Umbilical cord (tissue), 1 donor: ENCODE measurements at regions not wholly inside any gene's neighbourhood (a gene's known extent, or its start where the extent isn't known, plus 50 kb on each side); places are given as distances from the start of the nearest gene placed in this dataset.
A peak's percentile ranks its signal among the peaks of the same experiment; 100 is the strongest.
"Not testable (repeated sequence)": the region's sequence is repeated elsewhere in the genome, so short reads cannot be mapped to it uniquely, and the experiment has no call there.

Source experiments
- DNase-seq: peaks from one replicate; pipeline ENCODE4 v3.0.0-alpha.2; 2015; ENCODE audit warnings: low spot score

GRCh38 chrX:3509934-3510333, 163.5 kb upstream of the MXRA5 start:
- no peak for DNase-seq

DNA sequence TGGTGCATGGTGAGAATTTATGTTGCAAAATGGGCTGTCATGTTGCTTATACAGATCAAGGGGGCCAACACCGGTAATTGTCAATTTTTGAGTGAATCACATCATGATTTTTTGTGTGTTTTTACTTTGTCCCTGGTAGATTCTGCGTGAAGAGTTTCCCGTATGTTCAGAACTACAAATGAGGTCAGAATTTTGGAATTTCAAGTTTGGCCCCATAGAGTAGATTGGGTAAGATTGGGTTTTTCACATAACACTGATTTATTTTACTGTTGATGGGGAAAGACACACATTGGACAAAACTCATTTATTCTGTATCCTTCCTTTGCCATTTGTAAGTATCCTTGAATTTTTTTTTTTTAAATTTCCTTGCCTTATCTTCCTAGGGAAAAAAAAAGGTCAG, 158.5 kb upstream of the MXRA5 start:
- no peak for DNase-seq

DNA sequence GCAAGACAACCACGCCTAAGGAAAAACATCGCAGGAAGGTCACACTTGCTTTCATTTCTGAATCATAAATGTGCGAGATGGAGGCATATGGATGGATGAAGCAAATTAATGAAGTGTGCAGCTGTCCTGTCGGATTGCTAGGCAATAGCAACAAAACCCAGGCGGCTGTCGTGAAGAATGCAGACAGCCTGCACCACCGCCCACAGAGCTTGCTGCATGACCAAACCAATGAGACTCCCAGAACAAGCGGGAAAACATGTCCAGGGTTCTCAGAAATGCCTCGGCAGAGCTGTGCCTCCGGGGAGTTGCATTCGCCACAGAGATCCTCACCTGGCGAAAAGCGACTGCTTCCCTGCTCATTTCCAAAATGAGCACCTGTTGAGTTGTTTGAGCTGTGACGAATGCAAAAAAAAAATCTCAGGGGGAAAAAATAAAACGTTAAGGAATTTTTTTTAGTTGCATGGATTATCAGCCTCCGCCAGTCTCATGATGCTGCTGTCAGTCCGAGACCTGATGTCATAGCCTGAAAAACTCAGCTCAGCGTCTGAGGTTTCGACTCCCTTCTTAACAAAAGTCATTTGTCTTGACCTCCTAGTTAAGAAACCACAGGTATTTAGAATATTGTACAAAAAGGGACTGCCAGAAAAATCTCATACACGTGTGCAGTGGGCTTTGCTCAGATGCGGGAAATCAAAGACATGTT, 155.5 kb upstream of the MXRA5 start:
- DNase-seq = peak; percentile 11

- not testable (repeated sequence) for DNase-seq
Measured at GRCh38 chrX:3495836-3496769, 149.7 kb upstream of the MXRA5 start.

GRCh38 chrX:3493605-3494004, 147.2 kb upstream of the MXRA5 start:
- no peak for DNase-seq

DNA sequence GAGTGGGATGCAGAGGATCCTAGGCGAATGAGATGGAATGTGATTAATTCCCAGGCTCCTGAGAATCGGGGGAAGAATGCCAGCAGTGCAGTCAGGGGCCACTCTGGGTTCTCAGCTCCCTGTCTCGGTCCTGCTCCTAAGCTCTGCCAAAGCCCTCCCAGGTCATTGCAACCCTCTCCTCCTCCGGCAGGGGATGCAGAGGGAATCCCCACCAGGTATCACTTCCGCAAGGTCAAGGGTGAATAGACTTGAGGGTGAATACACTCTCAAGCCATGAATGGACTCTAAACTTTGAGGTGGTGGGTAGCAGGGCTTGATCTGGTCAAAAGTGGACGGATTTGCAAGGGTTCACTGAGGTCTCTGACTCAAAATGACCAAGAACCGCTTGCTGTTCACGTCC, 139.3 kb upstream of the MXRA5 start:
- no peak for DNase-seq

DNA sequence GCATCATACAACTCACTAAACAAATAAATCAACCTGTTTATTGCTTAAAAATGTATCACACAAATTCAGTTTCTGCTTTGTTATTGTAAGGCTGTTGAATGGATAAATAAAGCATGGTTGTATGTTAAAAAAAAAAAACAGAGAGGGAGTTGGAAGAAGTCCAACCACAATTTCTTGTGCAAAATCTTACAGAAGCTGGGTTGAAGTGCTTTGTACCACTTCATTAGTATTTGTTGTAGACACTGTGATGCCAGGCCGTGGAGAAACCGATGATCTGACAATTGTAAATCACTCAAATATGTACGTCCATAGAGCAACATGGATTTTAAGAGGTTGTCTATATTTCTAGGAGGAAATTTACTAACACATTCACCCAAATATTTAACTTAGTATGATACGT, 132.6 kb upstream of the MXRA5 start:
- no peak for DNase-seq

GRCh38 chrX:3476973-3477372, 130.5 kb upstream of the MXRA5 start:
- no peak for DNase-seq

GRCh38 chrX:3470211-3470679, 123.8 kb upstream of the MXRA5 start:
- DNase-seq = not testable (repeated sequence)

- no peak for DNase-seq
Measured at GRCh38 chrX:3468031-3468430, 121.6 kb upstream of the MXRA5 start.

- no peak for DNase-seq
Measured at GRCh38 chrX:3465017-3465416, 118.6 kb upstream of the MXRA5 start.

GRCh38 chrX:3462166-3462508, 115.7 kb upstream of the MXRA5 start:
- DNase-seq = no peak

- DNase-seq = peak; percentile 26
Measured at GRCh38 chrX:3461397-3462165, 115.1 kb upstream of the MXRA5 start.

DNA sequence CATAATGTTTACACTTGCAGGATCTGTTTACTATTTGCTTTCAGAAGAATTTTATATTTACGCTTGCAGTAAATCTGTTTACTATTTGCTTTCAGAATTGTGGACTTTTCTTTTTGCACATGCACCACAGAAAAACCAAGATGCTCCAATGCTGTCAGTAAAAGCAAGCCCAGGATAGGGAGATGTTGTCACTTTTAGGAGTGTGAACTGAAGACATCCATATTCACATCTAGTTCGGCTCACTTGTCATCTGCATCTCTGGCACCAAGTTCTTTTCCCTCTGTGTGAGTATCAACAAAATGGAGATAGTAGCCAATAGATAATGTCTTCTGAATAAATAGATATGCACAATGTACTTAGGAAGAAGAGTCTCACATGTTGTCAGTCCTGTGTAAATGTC, 109.3 kb upstream of the MXRA5 start:
- no peak for DNase-seq

GRCh38 chrX:3451571-3451970, 105.1 kb upstream of the MXRA5 start:
- DNase-seq = peak; percentile 3

- DNase-seq = no peak
Measured at GRCh38 chrX:3450881-3451570, 104.6 kb upstream of the MXRA5 start.

GRCh38 chrX:3449287-3449686, 102.8 kb upstream of the MXRA5 start:
- DNase-seq = no peak

DNA sequence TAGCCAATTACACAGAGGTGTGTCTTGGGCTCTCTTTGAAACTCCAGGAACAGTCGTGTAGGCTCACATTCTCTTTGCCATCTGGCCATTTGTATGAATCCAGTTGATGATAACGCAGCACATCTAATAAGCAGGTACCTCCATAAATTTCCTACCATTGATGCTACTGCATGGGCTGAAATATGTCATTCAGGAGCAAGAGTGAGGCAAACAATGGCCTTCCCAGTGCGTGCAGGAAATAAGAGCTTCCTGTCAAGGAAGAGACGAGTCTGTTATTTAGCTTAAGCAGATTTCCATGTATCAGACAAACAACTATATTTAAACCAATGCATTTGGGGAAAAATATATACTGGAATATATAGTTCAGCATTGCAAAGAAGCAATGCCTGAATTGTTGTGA, 102.1 kb upstream of the MXRA5 start:
- no peak for DNase-seq

DNA sequence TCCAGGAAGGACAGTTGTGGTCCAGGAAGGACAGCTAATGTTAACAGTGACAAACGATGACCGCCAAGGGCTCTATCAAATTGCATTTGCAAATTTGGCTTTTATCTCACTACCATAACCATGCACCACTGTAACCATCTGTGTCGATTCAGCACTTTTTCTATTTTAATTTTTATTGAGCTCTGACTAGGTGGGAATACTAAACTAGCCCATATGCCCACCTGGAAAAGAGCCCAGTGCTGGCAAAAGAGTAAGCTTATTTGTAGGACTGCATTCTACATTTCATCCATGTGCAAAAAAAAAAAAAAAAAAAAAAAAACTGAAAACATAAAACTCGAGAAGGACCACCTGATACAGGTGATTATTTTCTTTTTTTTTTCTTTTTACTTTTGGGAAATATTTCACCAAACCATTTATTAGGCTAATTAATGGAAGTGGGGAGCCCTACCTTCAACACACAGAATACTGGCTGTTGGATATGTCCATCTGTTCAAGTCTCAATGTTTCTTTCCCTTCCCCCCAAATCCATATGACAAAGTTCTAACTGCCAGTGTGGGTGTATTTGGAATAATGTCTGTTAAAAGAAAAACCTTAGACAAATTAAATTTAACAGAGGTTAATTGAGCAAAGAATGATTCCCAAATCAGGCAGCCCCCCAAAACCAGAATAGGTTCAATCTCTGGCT, 99.5 kb upstream of the MXRA5 start:
- no peak for DNase-seq

DNA sequence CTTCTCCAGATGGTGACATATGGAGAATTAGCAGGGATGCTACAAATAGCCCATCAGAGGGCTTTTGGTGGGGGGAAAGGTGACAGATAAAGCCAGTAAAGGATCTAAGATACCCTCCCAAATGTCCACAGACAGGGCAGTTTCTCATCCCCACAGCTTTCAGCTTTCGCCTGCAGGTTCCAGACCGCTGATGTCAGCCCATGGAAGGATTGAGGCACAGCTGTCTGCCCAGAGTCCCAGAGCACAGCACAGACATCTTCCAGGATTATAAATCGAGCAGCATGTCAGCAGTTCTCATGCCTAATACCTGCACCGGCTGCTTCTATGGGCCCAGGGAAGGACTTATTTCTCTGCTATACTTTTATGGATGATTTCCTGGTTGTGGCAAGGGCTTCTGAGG, 96.7 kb upstream of the MXRA5 start:
- peak; percentile 87 for DNase-seq

DNA sequence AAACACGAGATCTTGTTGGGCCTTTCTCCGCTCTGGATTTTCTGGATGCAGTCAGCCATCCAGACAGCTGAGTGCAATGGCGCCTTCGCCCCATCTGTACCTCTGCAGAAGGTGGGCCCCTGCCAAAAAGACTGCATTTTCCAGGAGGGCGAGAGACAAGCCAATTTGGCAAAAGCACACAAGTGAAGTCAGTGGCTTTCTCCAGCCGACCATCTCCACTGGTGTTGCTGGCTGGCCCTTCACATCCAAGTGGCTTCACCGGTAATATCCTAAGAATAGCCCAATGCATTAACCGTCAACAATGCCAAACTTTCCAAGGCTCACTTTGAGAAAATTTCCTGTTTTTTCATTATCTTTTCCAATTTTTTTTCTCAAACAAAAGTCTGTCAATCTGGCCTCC, 96.2 kb upstream of the MXRA5 start:
- DNase-seq = no peak
